Upper lobe of left lung (tissue), 6 donors: ENCODE measurements at regions not wholly inside any gene's neighbourhood (a gene's known extent, or its start where the extent isn't known, plus 50 kb on each side); places are given as distances from the start of the nearest gene placed in this dataset.

Experiments
- ATAC-seq, 2 donors: fragments of 200-7000 bp; cut with Tn5 transposase; one replicate each; pipeline ENCODE4 v1.9.1; 2022; ENCODE audit warnings: mild to moderate bottlenecking in 2 of 2, moderate library complexity in 2 of 2; ENCODE audit not compliant: low FRiP score in 2 of 2
- DNase-seq, 2 donors: peaks; one replicate each; pipeline ENCODE4 v3.0.0-alpha.2; 2019 to 2020
- H3K27ac ChIP-seq, 4 donors: fragments of 200-600 bp; sonication (generic); one replicate each; pipeline ENCODE4 v1.5.1; 2016 to 2019
- H3K27me3 ChIP-seq, 4 donors: fragments of 200-600 bp; sonication (generic); one replicate each; pipeline ENCODE4 v1.5.1; 2017 to 2019
- H3K36me3 ChIP-seq, 4 donors: fragments of 200-600 bp; sonication (generic); one replicate each; pipeline ENCODE4 v1.5.1; 2016 to 2019
- H3K4me1 ChIP-seq, 4 donors: fragments of 200-600 bp; sonication (generic); one replicate each; pipeline ENCODE4 v1.5.1; 2018 to 2019
- H3K4me3 ChIP-seq, 4 donors: fragments of 200-600 bp; sonication (generic); one replicate each; pipeline ENCODE4 v1.5.1; 2017 to 2019; ENCODE audit warnings: mild to moderate bottlenecking in 2 of 4, moderate library complexity in 1 of 4
- H3K9me3 ChIP-seq, 4 donors: fragments of 200-600 bp; sonication (generic); one replicate each; pipeline ENCODE4 v1.5.1; 2018 to 2019
- CTCF ChIP-seq, 6 experiments: fragments of 450-650 bp in 4 of 6; fragments of 200-600 bp in 2 of 6; sonication (generic) in 2 of 6; IDR thresholded peaks; one replicate each; pipeline ENCODE4 v1.5.1; 2016 to 2019; ENCODE audit warnings: antibody characterized with exemption in 6 of 6
- EP300 ChIP-seq, 4 donors: sonication (generic); formaldehyde crosslinking; IDR thresholded peaks; one replicate each; pipeline ENCODE4 v1.5.1; 2017; ENCODE audit warnings: antibody characterized with exemption in 4 of 4, control low read depth in 2 of 4
- POLR2A ChIP-seq, 4 donors: fragments of 450-650 bp; IDR thresholded peaks; one replicate each; pipeline ENCODE4 v1.5.1; 2016 to 2017; ENCODE audit warnings: antibody characterized with exemption in 4 of 4, mild to moderate bottlenecking in 2 of 4
- POLR2AphosphoS5 ChIP-seq, 2 donors: sonication (generic); formaldehyde crosslinking; IDR thresholded peaks; one replicate each; pipeline ENCODE4 v1.5.1; 2017; ENCODE audit warnings: antibody characterized with exemption in 2 of 2
- WGBS, 2 donors: methylation state at CpG; one replicate each; pipeline ENCODE4 v1.1.5; 2017 to 2018; 5-methylcytosine and 5-hydroxymethylcytosine counted together
- donor health status: DM: no; HTN: no; CAD: no; lungs with moderate emphysema.
- donor health status: DM: no; HTN: yes; CAD: no; lungs with severe emphysema.

- no peak overlapping the region for H3K4me3 ChIP-seq
- H3K9me3 ChIP-seq, result no peaks in the 10 kb centered on the region
- no peak overlapping the region for H3K27ac ChIP-seq
- no peaks in the 10 kb centered on the region for H3K36me3 ChIP-seq
- TF ChIP-seq EP300 (IDR thresholded peaks at IDR 0.05), result no peak
- H3K4me1 ChIP-seq, result no peaks in the 10 kb centered on the region
- no peak for DNase-seq
- 74 to 84% methylated on average over 12 of the region's 12 CpGs for WGBS, 2 donors
- no peaks in the 10 kb centered on the region for H3K27me3 ChIP-seq
- ATAC-seq, result no peak
These were observed 125.0 kb upstream of the RPL38 start for GRCh38 chr17:74078363-74078941.

DNA sequence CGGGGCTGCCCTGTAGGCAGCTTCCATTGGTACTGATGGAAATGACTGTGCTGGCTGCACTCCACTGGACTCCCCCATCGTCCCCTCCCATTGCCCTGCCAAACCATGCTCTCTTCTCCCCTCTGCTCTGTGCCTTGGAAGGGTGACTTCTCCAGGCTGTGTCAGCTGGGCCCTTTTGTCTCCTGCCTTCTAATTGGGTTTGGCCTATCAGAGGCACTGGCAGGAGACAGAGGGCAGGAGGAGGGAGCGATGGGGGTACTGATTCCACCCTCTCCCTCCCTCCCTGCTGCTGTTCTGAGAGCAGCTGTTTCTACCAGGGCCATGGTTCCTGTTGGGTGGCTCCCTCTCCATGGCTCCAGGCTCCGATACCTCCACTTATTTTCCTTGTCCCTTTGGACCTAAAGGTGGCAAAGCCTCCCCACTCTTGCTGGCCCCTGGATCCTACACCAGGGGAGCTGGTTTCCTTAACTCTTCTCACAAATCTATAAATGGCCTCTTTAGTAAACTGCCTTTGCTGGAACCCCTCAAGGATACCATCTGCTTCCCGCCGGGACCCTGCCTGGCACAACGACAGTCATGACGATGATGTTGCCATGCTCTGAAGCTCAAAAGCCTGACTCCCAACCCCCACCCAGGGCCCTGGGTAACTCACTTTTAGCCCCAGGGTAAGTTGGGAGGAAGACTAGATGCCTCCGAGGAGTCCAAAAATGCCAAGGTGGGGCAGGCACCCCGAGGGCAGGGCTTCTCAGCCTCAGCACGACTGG lies 123.8 kb upstream of the RPL38 start:
- no peak for TF ChIP-seq POLR2AphosphoS5 (IDR thresholded peaks at IDR 0.05)
- TF ChIP-seq CTCF (IDR thresholded peaks at IDR 0.05), result no peak
- TF ChIP-seq POLR2A (IDR thresholded peaks at IDR 0.05), result no peak
- no peak for TF ChIP-seq EP300 (IDR thresholded peaks at IDR 0.05)

DNA sequence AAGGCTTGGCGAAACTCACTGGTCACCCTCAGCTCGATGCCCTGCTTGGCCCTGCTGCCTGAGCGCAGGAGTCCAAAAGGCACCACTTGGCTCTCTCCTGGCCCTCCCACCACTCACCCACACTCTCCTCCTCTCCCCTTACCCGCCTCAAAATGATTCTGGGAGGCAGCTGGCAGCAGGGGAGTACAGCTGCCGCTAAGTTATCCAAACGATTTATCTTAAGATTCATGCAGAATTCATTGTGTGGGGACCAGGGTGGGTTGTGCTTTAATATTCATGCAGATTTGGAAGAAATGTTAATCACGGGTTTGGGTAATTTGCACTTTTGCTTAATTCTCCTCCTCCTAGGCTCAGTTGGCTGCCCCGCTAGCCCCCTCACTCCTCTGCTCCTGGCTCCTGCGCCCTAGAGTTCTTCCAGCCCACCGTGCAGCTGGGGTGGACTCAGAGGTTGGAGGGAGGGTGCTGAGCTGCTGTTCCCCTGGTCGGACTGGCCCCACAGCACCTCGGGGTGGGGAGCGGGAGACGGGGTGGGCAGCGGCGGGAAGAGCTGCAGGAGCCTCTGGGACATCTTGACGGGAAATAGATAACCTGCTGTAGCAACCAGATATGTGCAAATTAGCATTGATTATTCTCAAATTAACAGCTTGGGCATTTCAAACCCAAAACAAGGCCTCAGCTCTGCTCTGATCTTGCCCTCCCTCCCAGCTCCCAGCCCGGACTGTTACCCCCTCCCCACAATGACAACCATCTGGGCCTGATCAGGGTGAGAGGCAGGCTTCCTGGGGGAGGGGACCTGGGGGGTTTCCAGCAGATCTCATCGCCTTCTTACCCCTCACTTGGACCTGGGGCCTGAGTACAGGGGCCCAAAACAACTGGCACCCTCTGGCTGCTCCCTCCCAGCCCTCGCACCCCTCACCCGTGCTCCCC lies 122.6 kb upstream of the RPL38 start:
- ATAC-seq (no peak), DNase-seq (peak in 1 of 2 donors; percentile 50)
- TF ChIP-seq POLR2A (IDR thresholded peaks at IDR 0.05), result no peak
- no peak for TF ChIP-seq CTCF (IDR thresholded peaks at IDR 0.05)
- TF ChIP-seq POLR2AphosphoS5 (IDR thresholded peaks at IDR 0.05), result no peak
- TF ChIP-seq EP300 (IDR thresholded peaks at IDR 0.05), result no peak
- Histone ChIP-seq H3K4me1 (no peaks in the 10 kb centered on the region), H3K4me3 (no peak overlapping the region), H3K27ac (no peak overlapping the region), H3K27me3 (no peaks in the 10 kb centered on the region), H3K9me3 (peaks cover 0 to 9% (median 0%) of the 10 kb centered on the region in 4 donors), H3K36me3 (no peaks in the 10 kb centered on the region)
- 53 to 58% methylated on average over 19 to 21 of the region's 21 CpGs for WGBS, 2 donors

More for the DNA sequence above, 123.8 kb upstream of the RPL38 start:
- ATAC-seq (no peak), DNase-seq (no peak)
- Histone ChIP-seq H3K27me3 (no peaks in the 10 kb centered on the region), H3K36me3 (no peaks in the 10 kb centered on the region), H3K9me3 (no peaks in the 10 kb centered on the region), H3K4me1 (no peaks in the 10 kb centered on the region), H3K27ac (no peak overlapping the region), H3K4me3 (no peak overlapping the region)
- WGBS, 2 donors, result 82 to 86% methylated on average over 7 to 11 of the region's 11 CpGs

GRCh38 chr17:74082886-74083285 lies 120.6 kb upstream of the RPL38 start:
- no peaks in the 10 kb centered on the region for H3K36me3 ChIP-seq
- H3K4me3 ChIP-seq, result no peak overlapping the region
- H3K27ac ChIP-seq, result no peak overlapping the region
- peaks cover 0 to 9% (median 0%) of the 10 kb centered on the region in 4 donors for H3K9me3 ChIP-seq
- TF ChIP-seq POLR2A (IDR thresholded peaks at IDR 0.05) (no peak), POLR2AphosphoS5 (IDR thresholded peaks at IDR 0.05) (no peak), CTCF (IDR thresholded peaks at IDR 0.05) (no peak), EP300 (IDR thresholded peaks at IDR 0.05) (no peak)
- no peak for ATAC-seq
- H3K4me1 ChIP-seq, result no peaks in the 10 kb centered on the region
- 72 to 81% methylated on average over 4 to 7 of the region's 7 CpGs for WGBS, 2 donors
- H3K27me3 ChIP-seq, result no peaks in the 10 kb centered on the region
- no peak for DNase-seq

GRCh38 chr17:74083321-74083720 lies 120.2 kb upstream of the RPL38 start:
- no peaks in the 10 kb centered on the region for H3K36me3 ChIP-seq
- H3K9me3 ChIP-seq, result peaks cover 0 to 9% (median 0%) of the 10 kb centered on the region in 4 donors
- 71 to 86% methylated on average over 1 to 3 of the region's 3 CpGs for WGBS, 2 donors
- TF ChIP-seq EP300 (IDR thresholded peaks at IDR 0.05) (no peak), CTCF (IDR thresholded peaks at IDR 0.05) (no peak), POLR2A (IDR thresholded peaks at IDR 0.05) (no peak), POLR2AphosphoS5 (IDR thresholded peaks at IDR 0.05) (no peak)
- DNase-seq (no peak), ATAC-seq (no peak)
- H3K4me3 ChIP-seq, result no peak overlapping the region
- H3K27ac ChIP-seq, result no peak overlapping the region
- no peaks in the 10 kb centered on the region for H3K4me1 ChIP-seq
- no peaks in the 10 kb centered on the region for H3K27me3 ChIP-seq
